GM23338 (cell line): ENCODE measurements at regions not wholly inside any gene's neighbourhood (a gene's known extent, or its start where the extent isn't known, plus 50 kb on each side); places are given as distances from the start of the nearest gene placed in this dataset.
"Not testable (repeated sequence)": the region's sequence is repeated elsewhere in the genome, so short reads cannot be mapped to it uniquely, and the experiment has no call there.

Experiments used
- EZH2 ChIP-seq: fragments of 200-600 bp; sonication (generic); IDR thresholded peaks from one replicate; pipeline ENCODE4 v1.8.0; 2017; ENCODE audit warnings: antibody characterized with exemption, mild to moderate bottlenecking, low read depth; ENCODE audit not compliant: unreplicated experiment
- EZH2phosphoT487 ChIP-seq: fragments of 200-600 bp; sonication (generic); IDR thresholded peaks from one replicate; pipeline ENCODE4 v1.8.1; 2018; ENCODE audit warnings: antibody characterized with exemption; ENCODE audit not compliant: unreplicated experiment
- ZNF114 ChIP-seq: fragments of 250-450 bp; sonication (Bioruptor Pico); IDR thresholded peaks from 2 replicates; pipeline ENCODE4 v1.5.0; 2020; ENCODE audit warnings: mild to moderate bottlenecking, moderate library complexity
- TF ChIP-seq, protein P1 (sequence below), 2 experiments: fragments of 200-600 bp in 1 of 2; sonication (generic) in 1 of 2; conservative IDR thresholded peaks; 2 replicates each; pipeline versions ENCODE4 v1.5.1 to v1.6.1; 2016 to 2017; ENCODE audit warnings: antibody characterized with exemption in 2 of 2, low read depth in 2 of 2, mild to moderate bottlenecking in 2 of 2, moderate library complexity in 1 of 2

- TF ChIP-seq EZH2; ZNF114 (CRISPR knock-in tag); EZH2phosphoT487: not testable (repeated sequence)
- TF ChIP-seq, protein P1, sequence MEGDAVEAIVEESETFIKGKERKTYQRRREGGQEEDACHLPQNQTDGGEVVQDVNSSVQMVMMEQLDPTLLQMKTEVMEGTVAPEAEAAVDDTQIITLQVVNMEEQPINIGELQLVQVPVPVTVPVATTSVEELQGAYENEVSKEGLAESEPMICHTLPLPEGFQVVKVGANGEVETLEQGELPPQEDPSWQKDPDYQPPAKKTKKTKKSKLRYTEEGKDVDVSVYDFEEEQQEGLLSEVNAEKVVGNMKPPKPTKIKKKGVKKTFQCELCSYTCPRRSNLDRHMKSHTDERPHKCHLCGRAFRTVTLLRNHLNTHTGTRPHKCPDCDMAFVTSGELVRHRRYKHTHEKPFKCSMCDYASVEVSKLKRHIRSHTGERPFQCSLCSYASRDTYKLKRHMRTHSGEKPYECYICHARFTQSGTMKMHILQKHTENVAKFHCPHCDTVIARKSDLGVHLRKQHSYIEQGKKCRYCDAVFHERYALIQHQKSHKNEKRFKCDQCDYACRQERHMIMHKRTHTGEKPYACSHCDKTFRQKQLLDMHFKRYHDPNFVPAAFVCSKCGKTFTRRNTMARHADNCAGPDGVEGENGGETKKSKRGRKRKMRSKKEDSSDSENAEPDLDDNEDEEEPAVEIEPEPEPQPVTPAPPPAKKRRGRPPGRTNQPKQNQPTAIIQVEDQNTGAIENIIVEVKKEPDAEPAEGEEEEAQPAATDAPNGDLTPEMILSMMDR (conservative IDR thresholded peaks at IDR 0.05; ENCODE audit: low read depth in 2 of 2), result not testable (repeated sequence)
Measured at GRCh38 chr6:86478316-86478715, 459.0 kb upstream of the HTR1E start.
